PC-3 (cell line): ENCODE measurements at regions not wholly inside any gene's neighbourhood (a gene's known extent, or its start where the extent isn't known, plus 50 kb on each side); places are given as distances from the start of the nearest gene placed in this dataset.
"Not testable (repeated sequence)": the region's sequence is repeated elsewhere in the genome, so short reads cannot be mapped to it uniquely, and the experiment has no call there.

ENCODE experiments used
- CTCF ChIP-seq: fragments of 300-600 bp; sonication (generic); conservative IDR thresholded peaks from 2 replicates; pipeline ENCODE4 v1.5.1; 2017; ENCODE audit warnings: antibody characterized with exemption, low read depth, mild to moderate bottlenecking, low read length
- EZH2 ChIP-seq: fragments of 300-600 bp; sonication (generic); IDR thresholded peaks from one replicate; pipeline ENCODE4 v1.6.1; 2017; ENCODE audit warnings: antibody characterized with exemption, mild to moderate bottlenecking, low read length; ENCODE audit not compliant: unreplicated experiment

GRCh38 chr6:100196214-100196982 lies 202.4 kb upstream of the MCHR2 start:
- not testable (repeated sequence) for TF ChIP-seq CTCF, EZH2
